Stimulated activated CD4-positive, alpha-beta T cell treated with anti-CD3 and anti-CD28 coated beads, Interleukin-1b, Interleukin-23, amount 100 ng/mL, for 24 hours (primary cell): ENCODE measurements at regions not wholly inside any gene's neighbourhood (a gene's known extent, or its start where the extent isn't known, plus 50 kb on each side); places are given as distances from the start of the nearest gene placed in this dataset.

ENCODE experiments used
- DNase-seq, 4 experiments: peaks; one replicate each; pipeline ENCODE4 v3.0.0-alpha.2; 2020; ENCODE audit warnings: low read depth in 4 of 4, low spot score in 1 of 4

DNA sequence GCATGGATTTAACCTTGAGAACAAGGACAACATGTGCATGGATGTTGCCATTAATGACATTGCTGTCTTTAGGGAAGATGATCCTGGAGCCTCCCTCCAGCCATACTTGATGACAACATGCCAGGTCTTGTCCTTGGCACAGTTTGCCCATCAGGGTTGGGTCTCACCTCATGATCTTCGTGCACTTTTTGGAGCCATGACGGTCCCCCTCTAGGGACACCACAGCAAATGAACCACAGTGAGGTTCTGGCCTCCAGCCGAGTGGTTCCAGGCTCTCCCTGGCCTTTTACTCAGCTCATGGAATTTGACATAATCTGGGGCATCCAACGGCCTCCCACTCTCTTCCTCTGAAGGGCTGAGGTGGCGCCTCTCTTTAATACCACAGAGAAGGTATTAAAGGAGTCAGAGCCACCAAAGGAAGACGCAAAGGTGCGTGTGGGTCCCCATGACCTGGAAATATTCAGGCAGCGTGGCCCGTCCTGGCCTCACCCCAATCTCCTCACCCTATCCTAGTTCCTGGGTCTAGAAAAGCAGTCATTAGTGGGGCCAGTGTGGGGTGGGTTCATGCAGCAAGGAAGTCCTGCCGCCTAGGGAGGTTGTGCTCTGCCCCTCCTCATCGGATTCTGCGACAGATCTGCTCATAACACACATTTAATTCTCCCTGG is 184.8 kb downstream of the CXCL12 start:
- DNase-seq, result no peak

DNA sequence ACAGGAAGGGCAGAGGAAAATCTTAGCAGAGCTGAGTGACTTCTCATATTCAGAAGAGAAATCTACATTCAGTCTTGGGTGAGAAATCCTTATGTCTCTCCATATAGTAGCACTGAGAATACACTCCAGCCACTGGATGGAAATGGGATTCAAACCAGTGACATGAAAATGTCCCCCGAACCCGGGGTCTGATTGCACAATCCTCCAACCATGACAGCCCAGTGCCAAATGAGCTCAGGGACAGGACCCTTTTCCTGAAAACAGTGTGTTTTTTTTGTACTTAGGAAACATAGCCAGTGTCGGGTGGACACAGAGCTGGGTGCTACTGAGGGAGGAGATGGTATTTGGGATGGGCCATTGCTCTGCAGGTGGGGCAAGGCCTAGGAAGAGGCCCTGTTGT is 185.6 kb downstream of the CXCL12 start:
- DNase-seq, result no peak

DNA sequence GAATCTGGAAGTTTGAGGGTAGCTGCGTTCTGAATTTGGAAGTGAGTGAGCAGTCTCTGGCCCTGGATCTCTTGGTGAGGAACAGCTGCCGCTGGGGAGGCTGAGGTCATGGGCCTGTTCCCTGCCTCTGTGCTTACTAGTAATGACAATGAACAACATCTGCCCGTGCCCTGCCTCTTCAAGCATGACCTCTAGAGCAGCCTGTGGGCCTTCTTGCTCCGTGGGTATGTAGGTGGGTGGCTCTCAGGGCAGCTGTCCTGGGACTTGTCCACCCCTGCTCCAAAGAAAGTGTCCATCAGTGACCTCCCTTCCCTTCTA is 186.2 kb downstream of the CXCL12 start:
- no peak for DNase-seq

DNA sequence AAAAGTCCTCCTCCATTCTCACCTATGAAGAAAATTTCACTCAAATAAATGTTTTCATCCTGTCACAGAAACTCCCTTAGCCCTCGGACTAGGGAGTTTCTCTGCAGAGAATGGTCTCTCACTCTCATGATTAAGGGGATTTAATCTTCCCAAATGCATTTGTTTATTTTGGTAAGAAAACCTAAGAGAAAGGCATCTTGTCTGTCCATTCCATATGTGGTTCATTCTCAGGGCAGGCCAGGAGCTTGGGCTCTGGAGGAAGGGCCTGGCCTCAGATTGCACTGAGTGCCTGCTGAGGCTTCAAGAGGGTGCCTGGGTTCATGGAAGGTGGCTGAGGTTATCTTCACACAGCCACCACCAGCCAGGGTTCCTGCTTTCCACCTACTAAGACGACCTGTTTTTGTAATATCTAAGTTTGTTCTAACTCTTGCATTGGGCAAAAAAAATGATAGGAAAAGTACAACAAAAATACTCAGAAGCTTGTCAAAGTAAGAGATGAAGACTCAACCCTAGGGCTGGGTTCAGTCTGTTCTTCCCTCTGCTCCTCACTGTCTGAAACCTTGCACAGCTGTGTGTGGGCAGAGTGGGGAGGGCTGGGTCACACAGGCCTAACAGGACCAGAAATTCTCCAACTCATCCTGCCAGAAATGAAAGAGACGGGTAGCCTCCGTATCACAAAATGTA is 186.7 kb downstream of the CXCL12 start:
- DNase-seq, result no peak

DNA sequence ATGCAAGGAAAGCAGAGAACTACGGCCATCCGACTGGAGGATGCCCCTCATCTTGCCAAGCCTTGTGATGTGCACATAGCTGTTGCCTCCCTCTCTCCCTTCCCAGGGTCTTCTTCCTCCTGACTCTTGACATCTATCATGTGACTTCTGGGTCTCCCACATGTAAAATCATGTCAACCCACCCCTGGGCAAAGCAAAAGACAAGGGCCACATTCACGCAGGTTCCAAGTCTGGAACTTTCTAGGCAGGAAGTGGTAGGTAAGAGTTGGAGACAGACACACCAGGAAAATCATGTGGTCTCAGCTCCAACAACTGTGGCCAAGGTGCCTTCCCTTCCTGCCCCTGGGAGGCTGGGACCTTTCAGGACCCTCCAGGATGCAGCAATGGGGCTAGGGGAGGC is 187.3 kb downstream of the CXCL12 start:
- DNase-seq, result no peak

DNA sequence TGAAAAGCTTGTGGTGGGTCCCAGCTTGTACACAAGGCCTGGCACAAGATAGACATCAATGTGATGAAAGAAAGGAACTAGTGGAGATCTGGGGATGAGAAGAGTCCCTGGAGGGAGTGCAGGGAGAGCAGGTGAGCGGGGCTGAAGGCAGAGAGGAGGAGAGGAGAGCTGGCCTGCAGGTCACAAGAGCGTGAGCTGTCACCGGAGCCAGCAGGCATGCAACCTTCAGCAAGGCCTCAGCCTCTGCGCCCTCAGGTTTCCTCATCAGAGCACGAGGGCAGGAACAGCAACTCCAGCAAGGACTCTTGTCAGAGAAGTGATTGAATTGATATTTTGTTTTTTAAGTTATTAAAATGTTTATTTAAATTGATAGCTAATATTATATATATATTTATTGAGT is 188.6 kb downstream of the CXCL12 start:
- no peak for DNase-seq

DNA sequence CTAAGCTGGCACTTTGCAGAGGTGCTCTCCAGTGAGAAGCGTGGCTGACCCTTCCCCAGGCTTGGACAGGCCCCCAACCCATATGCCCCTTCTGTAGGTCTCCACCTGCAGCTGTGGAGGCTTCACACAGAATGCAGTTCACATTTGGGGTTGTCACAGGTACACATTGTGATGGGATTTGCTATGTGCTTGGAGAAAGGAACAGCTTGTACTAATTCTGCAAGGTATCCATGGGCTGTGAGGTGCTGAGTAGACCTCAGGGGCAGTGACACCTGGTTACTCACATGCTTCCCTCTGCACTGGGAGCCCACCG is 188.9 kb downstream of the CXCL12 start:
- DNase-seq, result no peak

DNA sequence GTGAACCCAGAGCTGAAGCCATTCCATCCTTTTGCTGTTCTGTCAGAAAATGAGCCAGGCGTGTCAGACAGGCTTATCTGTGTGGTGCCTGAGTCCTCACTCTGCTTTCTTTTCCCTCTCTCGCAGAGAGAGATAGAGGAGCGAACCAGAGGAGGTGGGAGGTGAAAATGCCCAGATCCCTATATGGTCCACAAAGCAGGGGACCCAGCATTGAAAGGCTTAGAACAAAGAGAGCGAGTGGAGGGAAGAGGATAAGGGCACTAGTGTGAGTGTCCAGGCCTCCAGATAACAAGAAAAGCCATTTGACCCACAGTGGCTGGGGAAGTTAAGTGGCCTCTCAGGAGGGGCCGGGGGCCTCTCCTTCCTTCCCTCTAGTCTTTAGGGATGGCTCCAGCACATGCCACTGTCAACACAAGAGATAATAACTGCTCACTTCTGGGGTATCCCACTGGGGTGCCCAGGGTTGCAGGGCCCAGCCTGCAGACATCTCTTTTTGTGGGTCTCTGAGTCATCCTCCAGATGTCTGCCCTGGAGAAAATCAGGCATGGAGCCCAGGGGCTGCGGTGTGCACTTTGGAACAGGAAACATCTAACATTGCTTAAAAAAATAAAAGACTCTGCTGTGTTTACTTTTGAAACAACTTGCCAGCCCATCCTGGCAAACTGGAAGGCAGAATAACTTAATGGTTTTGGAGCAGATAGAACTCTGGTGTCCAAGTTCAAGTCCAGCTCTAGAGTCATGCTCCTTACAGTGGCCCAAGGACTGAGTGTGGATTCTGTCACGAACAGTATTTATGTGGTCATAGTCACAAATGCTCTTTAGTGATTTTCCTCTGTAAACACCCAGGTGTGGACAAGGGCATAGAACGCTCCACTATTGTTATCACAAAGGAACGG is 189.5 kb downstream of the CXCL12 start:
- no peak for DNase-seq

DNA sequence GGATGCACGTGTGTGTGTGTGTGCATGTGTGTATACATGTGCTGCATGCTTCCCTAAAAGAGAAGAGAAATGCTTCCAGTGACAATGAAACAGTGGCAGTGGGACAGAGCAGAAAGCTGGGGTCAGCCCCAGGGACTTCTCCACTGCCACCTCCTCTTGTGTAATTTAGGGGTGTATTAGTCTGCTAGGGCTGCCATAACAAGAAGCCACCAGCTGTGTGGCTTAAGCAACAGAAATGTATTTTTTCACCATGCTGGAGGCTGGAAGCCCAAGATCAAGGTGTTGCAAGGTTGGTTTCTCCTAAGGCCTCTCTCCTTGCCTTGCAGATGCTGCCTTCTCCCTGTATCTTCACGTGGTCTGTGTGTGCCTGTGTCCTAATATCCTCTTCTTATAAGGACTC is 190.5 kb downstream of the CXCL12 start:
- DNase-seq, result no peak

DNA sequence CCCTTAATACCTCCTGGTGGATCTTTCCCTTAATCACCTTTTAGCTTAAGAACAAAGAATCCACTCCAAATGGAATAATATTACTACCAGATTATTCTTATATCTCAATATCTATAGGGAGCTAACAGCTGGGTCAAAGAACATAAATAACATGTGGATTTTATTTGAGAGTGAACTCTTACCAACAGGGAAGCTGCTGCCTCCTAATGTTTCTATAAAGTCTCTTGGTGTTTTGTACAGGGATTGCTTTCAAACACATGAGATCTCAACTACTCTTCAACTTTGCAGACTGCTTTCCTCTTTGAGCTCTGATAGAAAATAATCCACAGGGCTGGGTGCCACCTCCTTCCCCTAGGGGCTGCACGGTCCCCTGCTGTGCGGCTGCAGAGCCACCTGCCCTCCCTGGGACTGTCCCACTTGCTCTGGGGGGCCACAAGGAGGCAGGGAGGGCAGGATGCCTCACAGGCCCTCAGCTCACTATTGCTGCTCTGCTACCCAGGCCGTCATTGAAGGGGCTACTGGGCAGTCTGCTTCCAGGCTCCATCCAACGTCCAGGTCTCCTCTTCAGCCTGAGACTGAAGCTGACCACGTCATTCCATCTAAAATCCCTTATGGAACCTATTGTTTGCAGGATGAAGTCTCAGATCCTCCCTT is 191.2 kb downstream of the CXCL12 start:
- no peak for DNase-seq

DNA sequence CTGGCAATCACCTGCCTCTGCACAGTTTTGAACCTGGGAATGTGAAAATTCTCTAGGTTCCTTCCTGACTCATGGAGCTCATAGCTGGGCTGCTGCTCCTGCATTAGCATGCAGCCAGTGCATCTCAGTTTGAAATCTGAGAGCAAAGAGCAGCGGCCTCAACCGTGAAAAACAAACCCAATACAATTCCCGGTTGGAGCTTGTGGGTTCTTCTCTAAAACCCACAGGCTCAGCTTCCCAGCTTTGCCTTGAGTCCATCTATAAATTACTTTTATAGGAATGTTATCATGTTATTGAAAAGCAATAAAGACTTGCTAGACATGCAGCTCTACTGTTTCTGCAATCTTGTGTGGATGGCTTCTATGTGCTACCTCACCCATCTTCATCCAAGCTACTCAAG is 191.7 kb downstream of the CXCL12 start:
- no peak for DNase-seq

DNA sequence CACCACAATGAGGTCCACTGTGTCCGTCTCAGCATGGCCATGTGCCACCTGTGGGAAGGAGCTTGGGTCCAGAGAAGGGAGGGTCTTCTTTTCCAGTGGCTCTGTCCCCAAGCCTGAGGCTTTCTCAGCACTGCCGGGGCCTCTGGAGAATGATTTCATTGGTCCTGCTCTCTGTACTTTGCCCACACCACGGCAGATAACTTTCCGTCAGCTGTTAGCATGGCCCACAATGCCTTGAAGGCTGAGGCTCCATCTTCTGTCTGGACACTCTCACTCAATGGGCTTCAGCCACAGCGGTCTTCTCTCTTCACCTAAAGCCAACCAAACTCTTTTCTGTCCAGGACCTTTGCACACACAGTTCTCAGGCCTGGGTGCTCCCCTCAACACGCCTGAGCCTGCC is 192.5 kb downstream of the CXCL12 start:
- DNase-seq, result no peak

DNA sequence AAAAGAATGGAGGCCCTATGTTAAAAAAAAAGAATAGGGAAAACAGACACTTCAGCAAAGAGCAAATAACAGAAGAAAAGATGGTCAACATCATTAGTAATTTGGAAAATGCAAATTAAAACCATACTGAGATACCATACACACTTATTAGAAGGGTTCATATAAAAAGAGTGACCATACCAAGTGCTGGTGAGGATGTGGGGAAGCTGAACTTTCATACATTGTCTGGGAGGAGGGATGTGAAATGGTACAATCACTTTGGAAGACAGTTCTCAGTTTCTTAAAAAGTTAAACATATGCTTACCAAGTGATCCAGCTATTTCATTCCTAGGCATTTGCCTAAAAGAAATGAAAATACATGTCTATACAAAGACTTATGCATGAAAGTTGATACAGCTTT is 194.4 kb downstream of the CXCL12 start:
- no peak for DNase-seq

DNA sequence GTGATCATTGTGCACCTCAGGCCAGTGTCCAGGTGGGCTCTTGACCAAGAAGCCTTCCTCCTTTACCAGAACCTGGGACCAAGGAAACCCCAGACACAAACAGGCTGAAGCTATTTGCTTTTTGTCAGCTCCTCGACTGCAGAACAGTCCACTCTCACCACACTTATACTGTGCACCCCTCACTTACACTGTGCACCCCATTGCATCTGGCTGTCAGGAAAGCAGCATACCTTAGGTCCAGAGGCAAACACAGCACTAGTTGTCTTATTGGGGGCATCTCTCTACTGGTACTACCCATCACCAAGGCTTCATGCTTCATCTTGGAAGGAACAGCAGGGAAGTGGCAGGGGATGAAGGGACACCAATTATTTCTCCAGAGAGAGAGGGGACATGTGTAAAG is 198.1 kb downstream of the CXCL12 start:
- no peak for DNase-seq

DNA sequence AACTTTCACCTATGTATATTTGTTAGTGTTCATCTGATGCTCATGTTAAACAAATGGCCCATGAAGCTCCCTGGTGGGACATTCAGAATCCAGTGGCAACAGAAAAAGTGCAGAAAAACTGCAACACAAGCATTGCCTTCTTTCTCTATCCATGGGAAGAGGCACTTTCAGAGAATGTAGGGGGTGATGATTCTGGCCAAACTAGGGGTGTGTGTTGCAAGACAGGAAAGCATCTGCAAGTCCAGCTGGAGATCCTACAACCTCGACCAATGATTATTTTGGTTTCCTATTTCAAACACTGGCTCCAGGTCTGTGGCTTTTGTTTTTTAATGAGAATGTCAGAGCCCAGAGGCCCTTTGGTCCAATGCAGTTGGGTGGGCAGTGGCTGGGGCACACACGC is 198.7 kb downstream of the CXCL12 start:
- no peak for DNase-seq

DNA sequence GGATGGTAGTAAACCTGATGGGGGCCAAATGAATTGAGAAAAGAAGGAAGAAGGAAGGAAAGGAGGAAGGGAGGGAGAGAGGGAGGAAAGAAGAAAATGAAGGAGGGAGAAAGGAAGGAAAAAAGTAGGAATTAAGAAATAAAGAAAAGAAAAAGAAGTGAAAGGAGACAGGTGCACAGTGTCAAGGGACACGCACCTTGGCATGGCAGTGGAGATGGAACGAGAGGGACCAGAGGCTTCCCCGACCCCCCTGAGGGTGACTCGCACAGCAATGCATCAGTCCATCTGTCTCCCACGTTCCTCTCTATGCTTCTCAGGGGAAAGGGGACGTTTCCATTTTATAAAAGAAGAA is 199.6 kb downstream of the CXCL12 start:
- DNase-seq, result no peak

DNA sequence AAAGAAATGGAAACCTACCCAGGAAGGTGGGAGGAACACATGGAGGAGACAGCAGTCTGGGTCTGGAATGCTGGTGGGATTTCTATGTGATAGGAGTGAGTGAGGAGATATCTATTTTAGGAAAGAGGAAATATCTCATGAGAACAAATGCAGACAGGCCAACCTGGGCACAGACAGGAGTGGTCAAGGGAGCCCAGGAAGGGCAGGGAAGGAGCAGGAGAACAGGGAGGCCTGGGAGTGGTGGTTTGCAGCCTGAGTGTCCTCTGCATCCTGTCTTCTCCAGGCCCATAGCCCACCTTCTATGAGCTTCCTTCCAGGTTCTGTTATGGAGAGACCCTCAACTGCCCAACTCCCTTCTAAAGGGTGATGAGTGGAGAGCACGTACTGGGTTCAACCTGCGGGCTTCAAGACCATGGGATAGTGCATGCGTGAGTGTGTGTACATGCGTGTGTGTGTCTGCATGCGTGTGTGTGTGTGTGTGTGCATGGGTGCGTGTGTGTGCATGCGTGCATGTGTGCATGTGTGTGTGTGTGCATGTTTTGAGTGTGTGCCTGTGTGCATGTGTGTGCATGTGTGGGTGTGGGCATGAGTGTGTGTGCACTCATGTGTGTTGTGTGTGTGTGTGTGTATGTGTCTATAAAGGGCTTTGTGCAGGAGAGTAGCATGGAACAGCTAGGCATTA is 200.1 kb downstream of the CXCL12 start:
- DNase-seq, result no peak

DNA sequence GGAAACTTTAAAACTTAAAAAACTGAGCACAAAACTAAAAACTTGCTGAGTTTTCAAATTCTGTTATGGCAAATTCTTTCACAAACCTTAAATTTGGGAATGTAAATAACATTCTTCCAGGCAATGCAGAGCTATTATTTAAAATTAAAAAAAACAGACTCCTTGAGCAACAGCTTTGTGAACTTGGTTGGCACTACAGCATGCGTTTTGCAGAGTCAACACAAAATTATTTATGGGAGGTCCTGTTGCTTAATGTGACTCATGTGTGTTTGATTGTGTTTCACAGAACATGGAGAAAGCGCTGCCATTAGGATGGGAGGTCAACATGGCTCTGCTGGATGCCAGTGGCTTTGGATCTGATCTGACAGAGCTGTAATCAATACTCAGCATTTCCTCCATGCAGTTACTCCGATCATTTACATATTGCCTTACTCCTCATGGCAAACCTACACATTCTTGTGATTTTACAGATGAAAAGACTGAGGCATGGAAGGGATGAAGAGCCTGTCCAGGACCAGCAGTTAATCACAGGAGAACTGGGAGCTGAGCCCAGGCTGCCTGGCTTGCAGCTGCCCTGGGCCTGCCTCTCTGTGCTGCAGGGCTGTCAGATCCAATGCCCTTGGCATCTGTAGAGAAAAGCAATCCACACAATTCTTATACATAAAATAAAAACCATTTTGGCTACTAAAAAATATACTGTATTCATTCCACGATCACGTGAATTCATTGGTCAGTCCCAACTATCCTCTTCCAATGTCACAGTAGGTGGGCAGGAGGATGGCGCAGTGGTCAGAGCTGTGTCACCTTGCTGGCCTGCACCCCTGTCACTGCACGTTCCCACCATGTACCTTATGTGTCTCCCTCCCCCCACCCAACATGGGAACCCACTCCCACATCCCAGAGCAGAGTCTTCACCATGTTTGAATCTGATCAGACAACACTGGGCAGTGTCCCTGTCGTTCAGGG is 200.9 kb downstream of the CXCL12 start:
- DNase-seq, result no peak

DNA sequence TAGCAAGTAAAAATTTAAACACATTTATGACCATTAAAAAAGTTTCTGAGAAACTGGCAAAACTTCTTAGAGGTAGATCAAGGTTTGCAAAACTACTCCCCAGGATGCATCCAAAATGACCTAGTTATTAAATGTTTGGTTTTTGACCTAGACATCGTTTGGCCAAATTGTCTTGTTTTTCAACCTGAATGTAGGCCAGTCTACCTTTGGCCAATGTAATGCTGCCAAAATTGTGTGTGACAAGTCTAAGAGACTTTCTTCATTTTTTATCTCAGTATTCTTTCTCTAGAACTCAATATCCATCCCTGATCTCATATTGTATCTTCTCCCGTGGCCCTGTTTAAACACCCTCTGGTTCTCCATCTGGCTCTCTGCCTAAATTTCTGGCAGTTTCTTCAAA is 202.0 kb downstream of the CXCL12 start:
- DNase-seq, result no peak
